Activated CD8-positive, alpha-beta memory T cell treated with anti-CD3 and anti-CD28 coated beads, Interleukin-2, amount 50 U/mL, for 24 hours (primary cell): ENCODE measurements at regions not wholly inside any gene's neighbourhood (a gene's known extent, or its start where the extent isn't known, plus 50 kb on each side); places are given as distances from the start of the nearest gene placed in this dataset.

Experiments
- DNase-seq: peaks from one replicate; pipeline ENCODE4 v3.0.0-alpha.2; 2020; ENCODE audit errors: extremely low read depth

DNA sequence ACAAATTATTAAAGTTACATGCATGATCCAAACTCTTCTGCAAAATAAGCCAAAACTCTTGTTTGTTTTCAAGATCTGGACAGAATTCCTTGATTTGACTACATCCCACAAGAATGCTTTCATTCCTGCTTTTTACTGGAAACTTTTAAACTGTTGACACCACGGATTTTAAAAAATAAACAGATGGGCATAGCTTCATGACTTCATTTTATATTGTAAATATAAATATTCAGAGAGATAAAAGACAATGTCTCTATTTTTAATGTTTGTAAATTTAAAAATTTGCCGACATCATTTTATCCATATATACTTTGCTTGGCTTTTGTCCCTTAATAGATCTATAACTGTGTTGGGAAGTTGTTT lies 134.3 kb upstream of the DCN start:
- DNase-seq: no peak

DNA sequence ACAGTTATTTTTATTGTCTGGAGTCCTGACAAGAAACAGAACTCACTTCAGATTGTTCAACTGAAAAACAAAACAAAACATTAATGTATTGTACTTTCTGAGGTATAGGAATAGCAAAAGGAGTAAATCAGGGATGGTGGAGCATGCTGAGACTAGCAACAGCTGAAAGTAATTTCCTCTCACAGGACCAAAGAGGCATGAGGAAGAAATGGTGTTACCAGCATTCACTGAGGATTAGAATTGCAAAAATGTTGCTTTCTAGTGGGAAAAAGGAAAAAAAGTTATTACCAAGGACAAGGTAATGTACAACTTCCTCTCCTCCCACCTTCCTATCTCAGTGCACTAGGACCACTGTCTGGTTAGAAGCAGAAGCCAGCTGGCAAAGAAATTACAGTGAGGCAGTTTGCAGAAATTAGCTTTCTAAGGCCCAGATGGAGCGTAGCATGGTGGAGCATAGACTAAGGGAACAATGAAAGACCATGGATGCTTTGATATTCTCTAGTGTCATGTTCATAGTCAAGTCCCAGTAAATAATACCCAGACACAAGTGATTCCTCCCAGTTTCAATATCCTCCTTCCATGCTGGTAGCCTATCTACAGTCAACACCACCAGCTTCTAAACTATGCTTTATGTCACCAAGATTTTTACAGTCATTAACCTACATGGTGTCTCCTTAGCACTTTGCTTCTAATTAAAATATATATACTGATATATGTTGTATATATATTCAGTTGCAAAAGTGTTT lies 133.7 kb upstream of the DCN start:
- no peak for DNase-seq

DNA sequence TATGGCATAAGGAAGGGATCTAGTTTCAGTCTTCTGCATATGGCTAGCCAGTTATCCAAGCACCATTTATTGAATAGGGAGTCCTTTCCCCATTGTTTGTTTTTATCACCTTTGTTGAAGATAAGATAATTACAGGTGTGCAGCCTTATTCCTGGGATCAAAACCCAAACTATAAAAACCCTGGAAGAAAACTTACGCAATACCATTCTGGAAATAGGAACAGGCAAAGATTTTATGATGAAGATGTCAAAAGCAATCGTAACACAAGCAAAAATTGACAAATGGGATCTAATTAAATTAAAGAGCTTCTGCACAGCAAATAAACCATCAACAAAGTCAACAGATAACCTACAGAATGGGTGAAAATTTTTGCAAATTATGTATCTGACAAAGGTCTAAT lies 128.5 kb upstream of the DCN start:
- DNase-seq: no peak

- DNase-seq: no peak
Observed at GRCh38 chr12:91309450-91309849, 126.8 kb upstream of the DCN start.

DNA sequence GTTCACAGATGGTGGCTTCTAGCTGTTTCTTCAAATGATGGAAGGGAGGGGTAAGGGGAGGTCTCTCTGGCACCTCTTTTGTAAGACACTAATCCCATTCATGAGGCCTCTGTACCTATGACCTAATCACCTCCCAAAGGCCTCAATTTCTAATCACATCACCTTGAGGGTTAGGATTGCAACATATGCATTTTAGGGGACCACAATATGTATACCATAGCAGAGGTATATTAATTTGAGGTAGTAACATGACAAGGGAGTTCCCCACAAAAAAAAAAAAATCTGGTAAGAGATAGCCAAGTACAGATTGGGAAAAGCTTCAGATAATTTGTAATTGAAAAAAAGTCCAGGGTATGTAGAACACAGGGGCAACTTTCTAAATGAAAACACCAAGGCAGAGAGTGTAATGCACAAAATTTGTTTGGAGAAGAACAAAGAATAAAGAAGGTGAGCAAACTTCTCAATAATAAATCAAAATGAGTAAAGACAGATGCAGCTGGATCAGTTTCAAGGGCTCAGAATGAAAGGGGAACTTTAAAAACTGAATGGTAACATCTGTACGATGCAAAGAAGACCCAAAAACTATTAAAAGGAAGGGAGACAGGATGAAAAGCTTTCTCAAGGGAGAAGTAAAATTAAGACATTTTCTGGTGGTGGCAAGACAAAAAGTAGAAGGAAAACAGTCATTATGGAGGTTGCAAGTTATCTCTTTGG lies 125.5 kb upstream of the DCN start:
- DNase-seq: no peak

DNA sequence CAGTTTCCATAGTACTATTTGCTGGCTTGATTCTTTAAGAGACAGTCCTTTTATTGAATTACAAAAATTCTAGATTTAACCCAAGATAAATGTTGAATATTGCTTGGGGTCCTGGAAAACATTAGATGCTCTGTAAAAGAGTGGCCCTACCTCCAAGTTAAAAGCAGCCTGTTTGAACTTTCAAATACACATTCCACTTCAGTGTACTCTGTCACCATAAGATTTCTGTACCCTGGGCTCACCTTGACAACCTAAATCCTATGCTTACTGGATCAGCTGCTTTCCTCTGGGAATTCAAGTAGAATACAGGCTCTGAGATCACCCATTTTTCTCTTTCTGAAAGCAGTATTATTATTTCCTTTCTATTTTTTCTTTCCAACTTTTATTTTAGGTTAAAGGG lies 107.7 kb upstream of the DCN start:
- no peak for DNase-seq

- DNase-seq: no peak
Observed at GRCh38 chr12:91289906-91290305, 107.3 kb upstream of the DCN start.

DNA sequence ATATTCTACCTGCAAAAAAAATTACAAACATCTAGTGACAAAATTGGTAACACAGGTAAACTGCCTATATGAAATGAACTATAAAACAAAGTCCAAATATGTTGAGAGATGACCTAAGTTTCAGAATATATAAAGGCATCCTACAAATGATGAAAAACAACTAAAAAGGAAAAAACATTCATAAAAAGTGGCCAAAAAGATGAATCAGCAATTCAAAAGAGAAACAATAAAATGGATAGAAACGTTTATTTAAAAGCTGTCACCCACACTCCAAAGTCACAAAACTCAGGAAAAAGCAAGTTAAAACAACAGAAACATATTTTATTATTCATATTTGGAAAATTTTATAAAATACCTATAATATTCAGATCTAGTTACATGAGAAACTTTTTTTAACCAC lies 106.5 kb upstream of the DCN start:
- DNase-seq: no peak

DNA sequence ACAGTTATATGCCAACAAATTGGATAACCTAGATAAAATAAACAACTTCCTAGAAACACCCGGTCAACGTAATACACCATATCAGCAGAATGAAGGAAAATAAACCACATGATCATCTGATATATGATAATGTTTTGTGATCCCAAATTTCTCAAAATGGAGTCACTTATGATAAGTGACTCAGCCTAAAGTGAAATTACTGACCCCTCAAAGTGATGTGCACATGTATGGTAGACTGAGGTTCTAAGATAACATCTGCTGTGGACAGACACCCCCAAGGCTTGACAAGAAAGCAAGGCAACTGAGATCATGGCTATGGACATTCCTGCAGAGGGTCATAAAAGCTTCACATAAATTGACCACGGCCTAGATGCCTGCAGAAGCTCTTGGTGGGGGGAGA lies 105.1 kb upstream of the DCN start:
- no peak for DNase-seq

DNA sequence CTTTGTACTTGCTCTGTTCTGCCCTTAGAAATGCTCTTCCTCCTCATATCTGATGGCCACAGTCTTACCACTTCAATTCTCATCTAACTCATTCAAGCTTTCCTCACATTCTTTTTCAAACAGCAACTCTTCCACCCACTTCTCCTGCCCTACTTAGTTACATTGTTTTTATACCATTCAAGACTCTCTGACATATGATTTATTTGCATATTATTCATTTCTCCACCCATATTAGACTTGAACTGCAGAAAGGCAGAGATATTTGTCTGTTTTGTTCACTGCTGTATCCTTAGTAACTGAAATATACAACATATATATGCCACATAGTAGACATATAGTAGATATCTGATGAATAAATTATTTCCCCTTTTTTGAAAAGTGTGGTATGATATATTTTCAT lies 95.5 kb upstream of the DCN start:
- DNase-seq: no peak

- no peak for DNase-seq
Observed at GRCh38 chr12:91276509-91276908, 93.9 kb upstream of the DCN start.

DNA sequence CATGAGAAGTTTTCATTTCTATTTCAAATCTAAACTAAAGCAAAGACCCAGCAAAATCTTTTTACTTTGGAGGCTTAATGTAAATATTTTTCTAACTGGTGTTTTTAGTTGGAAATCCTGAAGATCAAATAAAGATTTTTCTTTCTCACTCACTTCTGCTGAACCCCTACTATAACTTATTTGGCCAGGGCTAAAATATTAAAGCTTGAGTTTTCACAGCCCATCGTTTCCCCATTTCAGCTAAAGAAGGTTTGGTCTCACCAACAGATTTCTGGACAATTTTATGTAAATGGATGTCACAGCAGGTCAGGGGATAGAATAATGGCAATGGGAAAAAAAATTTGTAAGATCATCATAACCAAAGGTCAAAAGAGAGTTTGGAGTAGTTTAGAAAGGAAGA lies 92.7 kb upstream of the DCN start:
- DNase-seq: no peak

DNA sequence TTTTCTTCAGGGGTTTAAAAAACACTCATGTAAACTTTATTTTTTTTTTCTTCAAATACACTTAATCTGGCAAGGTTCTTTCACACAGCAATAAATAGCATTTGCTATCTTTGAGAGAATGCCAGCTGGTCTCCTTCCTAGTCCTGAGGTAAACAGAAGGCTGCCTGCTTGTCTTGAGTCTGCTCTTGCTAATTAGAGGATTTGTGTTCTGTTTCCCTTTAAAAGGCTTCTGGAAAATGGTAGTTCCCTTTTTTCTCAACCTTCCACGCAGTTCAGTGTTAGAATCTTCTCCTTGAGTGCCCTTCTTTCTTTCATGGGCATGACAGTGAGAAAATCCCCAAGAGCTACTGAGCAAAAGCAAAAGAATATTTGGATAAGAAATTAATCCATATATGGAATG lies 92.3 kb upstream of the DCN start:
- no peak for DNase-seq

DNA sequence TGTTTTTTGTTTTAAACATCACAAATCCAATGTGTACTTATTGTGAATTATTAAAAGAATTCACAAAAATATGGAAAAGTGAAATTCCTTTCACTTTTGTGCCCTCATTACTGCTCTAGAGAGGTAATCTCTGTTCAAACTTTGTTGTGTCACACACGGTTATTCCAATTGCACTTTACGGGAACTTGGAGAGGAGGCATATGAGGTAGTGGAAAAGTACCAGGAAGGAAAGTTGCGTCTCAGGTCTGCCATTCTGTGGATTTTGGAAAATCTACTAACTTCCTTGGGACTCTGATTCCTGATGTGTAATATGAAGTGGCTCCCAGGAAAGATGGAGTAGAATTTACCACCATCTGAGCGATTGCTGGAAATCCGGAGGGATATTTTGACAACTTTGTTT lies 90.9 kb upstream of the DCN start:
- DNase-seq: no peak

DNA sequence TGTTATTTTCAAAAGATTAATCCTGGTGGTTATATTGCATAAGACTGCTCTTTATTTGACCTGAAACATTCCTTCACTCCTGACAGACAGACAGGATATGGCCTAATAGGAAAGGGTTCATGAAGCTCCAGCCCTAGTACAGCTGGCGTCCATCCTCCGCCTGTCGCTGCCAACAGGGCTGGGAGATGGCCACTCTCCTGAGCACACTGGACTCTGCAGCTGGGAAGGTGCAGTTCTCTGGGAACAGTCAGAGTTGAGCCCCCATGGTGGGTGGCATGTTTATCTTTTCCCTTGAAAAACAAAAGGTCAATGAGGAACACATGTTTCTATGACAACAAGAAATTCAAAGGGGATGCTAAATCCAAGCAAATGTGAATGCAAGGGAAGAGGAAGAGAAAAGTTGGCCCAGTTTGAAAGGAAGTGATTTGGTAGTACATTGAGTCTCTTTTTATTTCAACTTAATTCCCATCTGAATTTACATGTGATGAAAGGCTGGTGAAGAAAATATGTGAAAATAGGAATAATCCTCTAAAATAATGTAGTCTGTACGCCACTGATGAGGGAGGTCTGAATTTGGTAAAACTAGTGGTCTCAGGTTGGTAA lies 89.9 kb upstream of the DCN start:
- no peak for DNase-seq

DNA sequence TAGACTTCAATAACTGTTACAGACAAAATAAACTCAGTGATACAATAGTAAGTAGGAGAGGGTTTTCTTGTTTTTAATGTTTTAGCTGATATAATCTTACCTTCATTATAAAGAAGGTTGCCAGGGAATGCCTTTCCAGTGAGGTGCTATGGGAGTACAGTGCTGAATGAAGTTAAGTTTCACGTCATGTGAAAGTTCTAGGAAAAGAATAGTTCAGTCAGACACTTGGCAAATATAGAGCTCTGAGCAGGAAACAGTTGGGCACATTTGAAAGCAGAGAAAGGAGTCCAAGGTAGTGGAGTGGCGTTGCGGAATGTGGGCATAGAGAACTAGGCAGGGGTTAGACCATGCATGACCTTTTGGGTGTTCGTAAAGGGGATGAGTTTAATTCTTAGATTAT lies 88.6 kb upstream of the DCN start:
- no peak for DNase-seq

GRCh38 chr12:91267039-91267438 lies 84.4 kb upstream of the DCN start:
- DNase-seq: no peak

- DNase-seq: no peak
Observed at GRCh38 chr12:91264178-91264577, 81.6 kb upstream of the DCN start.

DNA sequence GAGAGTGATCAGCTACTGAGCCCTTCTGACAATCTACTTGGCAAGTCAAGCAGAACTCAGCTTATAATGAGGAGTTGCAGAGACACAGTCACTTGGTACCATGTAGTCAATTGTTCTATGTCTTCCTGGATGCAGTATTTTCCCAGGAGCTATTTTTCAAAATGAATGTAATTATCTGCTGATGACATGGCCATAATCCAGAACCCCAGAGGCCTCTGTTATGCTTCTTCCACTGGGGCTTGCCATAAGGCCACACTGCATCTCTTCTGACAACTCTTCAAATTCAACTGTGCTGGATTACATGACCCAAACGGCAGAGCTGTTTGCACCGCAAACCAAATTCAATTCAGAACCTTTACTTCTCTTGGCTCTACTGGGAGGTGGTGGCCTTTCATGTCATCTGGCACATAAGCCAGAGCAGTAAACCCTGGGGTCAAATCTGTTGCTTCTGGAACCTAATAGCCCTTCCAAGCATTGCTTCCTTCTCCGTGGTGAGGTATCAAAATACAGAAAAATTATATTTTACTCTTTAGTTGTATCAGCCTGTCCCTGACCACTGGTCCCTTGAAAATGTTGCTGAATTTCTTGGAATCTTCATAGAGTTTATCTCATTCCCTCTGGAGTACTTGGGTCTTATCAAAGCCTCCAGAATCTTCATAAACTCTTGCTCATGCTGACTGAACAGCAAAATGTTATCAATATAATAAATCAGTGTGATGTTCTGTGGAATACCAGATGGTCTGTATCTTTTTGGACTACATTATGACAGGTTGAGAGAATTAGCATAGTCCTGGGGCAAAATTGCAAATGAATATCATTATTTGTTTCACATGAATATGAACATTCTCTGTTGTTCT lies 79.4 kb upstream of the DCN start:
- no peak for DNase-seq

DNA sequence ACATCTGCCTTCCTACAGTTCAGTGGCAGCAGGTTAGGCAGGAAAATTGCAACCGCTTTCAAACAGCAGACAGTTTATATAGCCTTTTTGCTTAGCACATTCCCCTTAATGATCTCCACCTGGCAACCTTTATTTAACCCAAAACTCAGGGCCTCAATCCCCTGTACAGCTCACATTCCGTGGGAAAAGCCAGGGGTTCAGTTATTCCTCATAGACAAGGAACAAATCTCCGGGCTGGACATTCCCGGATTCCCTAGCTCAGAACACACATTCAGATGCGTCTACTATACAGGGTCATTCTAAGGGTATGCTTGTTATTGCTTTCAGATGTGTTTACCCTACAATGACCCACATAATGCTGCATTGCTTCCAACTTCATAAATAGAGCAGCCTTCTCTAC lies 73.8 kb upstream of the DCN start:
- no peak for DNase-seq

DNA sequence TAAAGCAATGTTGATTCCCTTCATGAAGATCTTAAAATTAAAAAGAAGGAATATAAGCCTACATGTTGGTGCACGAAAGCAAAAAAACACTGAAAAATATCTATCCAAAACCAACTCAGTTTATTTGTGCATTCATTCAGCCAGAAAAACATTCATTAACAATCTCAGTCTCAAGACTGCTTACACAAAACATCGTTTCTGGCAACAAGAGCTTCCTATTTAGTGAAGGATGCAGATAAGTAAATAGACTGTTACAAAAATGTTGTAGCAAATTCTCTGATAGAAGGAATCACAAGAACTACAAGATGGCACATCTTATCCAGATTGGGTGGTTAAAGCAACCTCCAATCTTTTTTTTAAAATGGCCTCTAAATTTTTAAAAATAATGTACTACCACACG lies 69.7 kb upstream of the DCN start:
- DNase-seq: no peak

DNA sequence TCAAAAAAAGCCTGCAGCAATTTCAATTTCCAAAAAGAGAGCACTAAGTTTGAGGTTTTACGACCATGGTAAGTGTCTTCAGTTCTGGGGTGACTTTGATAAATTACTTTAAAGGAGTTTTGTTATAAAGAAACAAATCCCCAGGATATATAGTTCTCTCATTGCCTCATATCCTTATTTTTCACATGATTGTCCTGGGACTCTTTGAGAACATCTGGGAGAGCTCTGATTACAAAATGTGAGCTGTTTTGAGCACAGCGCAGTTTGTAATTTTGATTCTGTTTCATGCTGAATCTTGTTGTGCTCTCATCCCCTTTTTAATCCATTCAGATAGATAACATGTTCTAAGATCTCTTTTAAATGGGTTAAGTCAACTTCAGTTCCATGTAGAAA lies 67.7 kb upstream of the DCN start:
- DNase-seq: no peak
